Neural progenitor cell (in vitro differentiated cells): ENCODE measurements at regions not wholly inside any gene's neighbourhood (a gene's known extent, or its start where the extent isn't known, plus 50 kb on each side); places are given as distances from the start of the nearest gene placed in this dataset.

Source experiments
- CTCF ChIP-seq: fragments of 200-600 bp; sonication (generic); IDR thresholded peaks from 2 replicates; pipeline ENCODE4 v1.5.1; 2017; ENCODE audit warnings: antibody characterized with exemption, mild to moderate bottlenecking
- EZH2 ChIP-seq: fragments of 200-600 bp; sonication (generic); IDR thresholded peaks from 2 replicates; pipeline ENCODE4 v1.6.1; 2017; ENCODE audit warnings: antibody characterized with exemption, mild to moderate bottlenecking, moderate library complexity

- TF ChIP-seq CTCF (no peak), EZH2 (no peak)
These were observed 279.7 kb downstream of the ZIC1 start for GRCh38 chr3:147688868-147689267.
